Amniotic epithelial cell (primary cell): ENCODE measurements at regions not wholly inside any gene's neighbourhood (a gene's known extent, or its start where the extent isn't known, plus 50 kb on each side); places are given as distances from the start of the nearest gene placed in this dataset.
"Not testable (repeated sequence)": the region's sequence is repeated elsewhere in the genome, so short reads cannot be mapped to it uniquely, and the experiment has no call there.

Source experiments
- DNase-seq: peaks from one replicate; pipeline ENCODE4 v3.0.0-alpha.2; 2010; ENCODE audit warnings: low read depth

DNA sequence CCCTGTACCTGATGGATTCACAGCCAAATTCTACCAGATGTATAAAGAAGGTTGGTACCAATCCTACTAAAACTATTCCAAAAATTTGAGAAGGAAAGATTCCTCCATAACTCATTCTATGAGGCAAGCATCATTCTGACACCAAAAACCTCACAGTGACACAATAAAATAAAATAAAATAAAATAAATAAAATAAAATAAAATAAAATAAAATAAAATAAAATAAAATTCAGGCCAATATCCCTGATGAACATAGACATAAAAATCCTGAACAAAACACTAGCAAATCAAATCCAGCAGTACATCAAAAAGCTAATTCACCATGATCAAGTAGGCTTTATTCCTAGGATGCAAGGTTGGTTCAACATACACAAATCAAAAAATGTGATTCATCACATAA is 108.1 kb downstream of the PROX1 start:
- not testable (repeated sequence) for DNase-seq

DNA sequence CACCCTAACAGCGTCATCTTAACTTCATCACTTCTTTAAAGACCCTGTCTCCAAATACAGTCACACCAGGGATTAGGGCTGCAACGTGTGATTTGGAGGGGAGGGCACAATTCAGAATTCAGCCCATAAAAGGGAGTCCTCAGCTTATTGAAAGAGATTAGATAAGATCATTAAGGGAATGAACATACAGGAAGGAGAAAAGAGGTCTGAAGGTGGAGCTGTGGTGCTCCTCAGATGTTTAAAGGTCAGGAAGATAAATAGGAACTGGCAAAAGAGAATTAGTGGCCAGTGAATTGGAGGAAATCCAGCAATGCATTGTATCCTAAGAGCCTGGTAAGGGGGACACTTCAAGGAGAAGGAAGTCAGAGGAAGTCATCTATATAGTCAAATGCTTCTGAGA is 113.5 kb downstream of the PROX1 start:
- DNase-seq: no peak

DNA sequence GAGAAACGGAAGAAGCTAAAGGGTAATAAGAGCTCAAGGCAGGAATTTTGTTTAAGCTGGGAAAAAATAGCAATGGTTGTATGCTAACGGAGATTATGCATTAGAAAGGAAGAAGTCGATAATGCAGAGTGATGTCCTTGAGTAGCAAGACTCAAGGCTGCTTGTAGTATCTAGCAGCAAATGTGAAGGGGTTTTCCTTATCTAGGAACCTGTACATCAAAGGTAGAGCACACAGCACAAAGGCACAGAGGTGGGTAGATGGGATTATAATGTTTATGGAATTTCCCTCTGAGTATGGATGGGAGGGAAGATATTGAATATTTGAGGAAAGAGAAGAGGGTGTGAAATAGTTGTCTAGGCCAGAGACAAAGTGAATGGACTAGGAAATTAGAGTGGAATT is 114.1 kb downstream of the PROX1 start:
- DNase-seq: no peak

DNA sequence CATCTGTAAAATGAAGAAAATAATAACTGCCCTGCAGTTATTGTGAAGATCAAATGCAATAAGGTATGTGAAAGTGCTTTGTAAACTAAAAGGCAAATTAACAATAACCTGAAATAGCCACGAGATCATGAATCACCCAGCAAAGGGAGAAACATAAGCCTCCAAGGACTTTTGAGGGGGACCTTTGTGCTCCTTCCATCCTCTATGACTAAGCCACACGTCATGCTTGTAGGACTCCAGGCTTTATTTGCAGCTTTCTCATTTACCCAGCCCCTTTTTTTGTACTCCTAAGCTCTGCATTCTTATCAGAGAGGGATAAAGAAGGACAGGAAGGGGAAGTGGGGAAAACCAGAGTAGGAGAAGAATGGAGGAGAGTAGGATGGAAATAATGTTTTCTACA is 115.1 kb downstream of the PROX1 start:
- DNase-seq: peak; percentile 37

DNA sequence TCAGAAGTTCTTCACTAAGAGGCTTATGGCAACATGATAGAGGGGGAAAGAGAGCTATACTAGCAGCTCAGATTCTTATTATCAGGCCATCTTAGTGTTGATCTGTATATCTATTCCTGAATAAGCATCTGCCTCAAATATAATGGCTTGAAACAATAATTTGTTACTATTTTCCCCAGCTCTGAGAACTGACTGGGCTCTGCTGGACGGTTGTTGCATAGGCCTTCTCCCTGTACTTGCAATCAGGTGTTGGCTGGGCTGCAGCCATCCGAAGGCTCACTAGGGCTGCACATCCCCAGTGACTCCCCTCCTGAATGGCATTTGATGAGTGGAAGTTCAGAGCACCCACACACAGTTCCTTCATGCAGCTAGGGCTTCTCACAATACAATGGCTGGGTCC is 116.0 kb downstream of the PROX1 start:
- no peak for DNase-seq

DNA sequence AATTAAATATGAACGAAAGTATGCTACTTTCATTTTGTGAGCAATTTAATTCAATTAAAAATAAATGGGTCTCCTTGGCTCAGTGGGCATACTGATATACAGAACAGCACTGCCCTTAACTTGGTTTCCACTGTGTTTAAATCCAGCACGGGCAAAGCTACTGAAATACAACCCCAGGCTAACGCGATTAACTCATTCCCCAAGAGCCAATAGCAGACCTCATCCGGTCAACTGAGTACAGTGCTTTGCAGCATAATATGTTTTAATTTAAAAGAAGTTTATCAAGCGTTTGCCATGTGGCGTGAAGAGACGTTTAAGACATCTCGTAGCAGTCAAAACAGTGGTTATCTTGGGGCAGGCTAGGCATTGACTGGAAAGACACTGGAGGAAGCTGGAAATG is 118.6 kb downstream of the PROX1 start:
- no peak for DNase-seq

DNA sequence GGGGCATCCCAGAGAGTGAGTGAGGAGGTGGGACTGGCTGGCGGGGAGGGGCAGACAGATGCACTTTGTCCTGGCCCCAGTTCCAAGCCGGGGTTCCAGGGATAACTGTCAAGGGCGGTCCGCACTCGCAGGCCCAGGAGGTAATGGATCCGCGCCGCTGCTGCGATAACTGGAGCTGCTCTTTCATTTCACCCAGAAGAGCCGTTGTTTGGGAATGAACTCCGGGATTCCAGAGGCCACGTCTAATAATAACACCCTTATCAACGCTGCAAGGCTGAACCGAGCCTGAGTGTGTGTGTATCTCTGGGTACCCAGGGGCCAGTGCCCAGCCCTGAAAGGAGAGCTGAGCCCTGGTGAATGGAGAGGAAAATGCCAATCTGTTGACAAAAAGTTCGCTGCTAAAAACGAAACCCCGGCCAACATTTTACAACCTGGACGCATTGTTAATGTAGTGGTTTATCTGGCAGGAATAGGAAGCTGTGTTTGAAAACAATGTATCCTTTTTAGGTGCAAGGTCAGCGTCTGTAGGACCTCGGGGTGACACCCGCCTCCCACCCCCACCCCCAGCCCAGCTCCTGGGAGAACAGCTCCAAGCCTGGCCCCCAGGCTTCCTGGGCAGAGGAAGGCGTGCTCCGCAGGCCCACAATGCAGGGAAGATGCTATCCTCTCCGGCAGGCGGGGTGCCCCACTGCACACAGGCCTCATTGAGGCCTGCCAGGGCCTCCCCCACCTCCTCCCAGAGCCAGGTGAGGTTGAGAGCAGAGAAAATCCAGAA is 119.7 kb downstream of the PROX1 start:
- DNase-seq: no peak

DNA sequence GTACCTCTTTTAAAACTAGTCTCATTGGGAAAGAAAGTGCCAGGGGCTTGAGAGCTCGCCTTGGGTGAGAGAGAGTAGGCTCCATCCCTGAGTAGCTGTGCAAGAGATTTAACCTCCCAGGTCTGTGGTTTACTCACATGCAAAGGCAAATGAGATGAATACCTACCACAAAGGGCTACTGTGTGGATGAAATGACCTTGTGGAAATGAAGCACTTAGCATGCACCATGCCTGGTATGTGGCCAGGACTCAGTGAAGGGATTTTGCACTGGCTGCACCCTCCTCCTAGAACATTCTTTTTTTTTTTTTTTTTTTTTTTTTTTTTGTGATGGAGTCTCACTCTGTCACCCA is 120.3 kb downstream of the PROX1 start:
- DNase-seq: no peak

DNA sequence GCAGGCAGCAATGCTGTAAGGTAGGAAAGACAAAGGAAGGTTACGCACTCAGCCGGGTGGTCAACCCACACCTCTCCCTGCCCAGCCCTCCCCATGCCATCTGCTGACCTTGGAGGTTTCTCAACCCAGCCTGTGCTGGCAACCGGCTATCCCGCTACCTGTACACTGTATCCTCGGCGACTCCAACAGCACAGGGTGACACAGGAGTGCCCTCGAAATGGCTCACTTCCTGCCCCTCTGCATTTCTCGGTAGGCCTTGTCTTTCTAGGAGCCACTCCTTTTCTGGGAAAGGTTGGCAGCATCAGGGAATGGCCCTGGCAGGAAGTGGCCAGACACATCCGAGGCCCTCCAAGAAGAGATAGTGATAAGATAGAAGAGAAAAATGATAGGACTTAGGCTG is 124.0 kb downstream of the PROX1 start:
- no peak for DNase-seq

DNA sequence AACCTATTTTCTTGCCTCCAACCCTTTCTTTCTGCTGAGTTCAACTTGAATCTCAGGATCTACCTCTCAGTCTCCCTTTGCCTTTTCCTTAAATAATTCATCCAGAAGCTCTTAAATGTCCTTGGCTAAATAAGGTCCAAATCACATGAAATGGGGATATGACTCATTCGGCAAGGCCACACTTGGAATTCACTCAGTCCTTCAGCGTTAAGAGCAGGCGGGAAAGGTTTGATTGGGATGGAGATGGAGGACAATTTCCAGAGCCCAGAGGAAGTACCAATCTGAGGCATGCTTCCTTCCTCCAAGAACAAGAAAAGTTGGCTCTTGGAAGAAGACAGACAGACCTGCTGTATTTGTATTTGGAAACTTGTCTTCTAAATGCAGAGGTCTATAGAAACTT is 128.5 kb downstream of the PROX1 start:
- DNase-seq: no peak

DNA sequence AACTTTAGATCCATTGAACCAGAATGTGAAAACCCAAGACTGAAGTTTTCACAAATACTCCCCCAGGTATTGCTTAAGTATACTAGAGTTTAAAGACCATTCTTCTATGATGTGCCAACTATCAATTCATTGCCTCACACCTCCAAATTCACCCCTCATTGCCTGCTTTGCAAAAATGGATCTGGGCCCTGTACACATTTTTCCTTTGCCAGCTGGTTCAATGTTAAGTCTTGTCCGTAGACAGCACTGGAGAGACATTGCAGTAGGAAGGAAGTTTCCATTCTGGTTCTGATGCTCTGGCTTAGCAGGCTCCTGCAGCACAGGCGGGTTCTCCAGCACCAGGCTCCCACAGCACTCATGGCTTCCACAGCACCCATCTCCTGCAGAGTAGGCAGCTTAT is 130.0 kb downstream of the PROX1 start:
- DNase-seq: no peak

DNA sequence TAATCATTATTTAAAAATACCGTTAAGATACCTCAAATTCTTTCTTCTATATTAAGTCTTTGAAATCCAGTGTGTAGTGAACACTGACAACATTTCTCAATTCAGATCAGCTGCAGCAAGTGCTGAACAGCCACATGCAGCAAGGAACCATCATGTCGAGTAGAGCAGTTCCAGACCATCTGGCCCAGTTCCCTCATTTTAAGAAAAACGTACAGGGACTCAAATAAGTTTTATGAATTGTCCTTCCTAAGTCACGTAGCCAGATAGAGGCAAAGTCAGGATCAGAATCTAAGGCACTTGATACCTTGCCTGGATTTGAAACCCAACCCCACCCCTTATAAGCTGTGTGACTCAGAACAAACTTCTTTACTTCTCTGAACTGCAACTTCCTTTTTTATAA is 132.4 kb downstream of the PROX1 start:
- DNase-seq: no peak

DNA sequence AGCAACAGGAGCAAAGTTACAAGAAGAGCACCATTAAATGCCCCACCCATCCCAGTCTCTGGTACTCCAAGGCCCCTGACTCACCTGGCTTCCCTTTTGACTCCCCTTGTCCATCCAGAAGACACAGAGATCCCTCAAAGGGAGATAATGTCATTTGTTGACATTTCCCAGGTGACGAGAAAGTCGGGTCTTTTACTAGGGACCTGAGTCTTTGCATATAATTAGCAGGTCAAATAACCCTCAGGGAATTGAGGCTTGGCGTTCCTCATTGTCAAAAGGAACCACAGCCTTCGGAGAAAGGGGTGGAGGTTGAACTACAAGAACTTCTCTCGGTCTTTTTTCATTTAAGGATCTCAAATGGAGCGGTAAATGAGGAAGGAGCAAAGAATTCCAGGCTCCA is 133.2 kb downstream of the PROX1 start:
- no peak for DNase-seq

DNA sequence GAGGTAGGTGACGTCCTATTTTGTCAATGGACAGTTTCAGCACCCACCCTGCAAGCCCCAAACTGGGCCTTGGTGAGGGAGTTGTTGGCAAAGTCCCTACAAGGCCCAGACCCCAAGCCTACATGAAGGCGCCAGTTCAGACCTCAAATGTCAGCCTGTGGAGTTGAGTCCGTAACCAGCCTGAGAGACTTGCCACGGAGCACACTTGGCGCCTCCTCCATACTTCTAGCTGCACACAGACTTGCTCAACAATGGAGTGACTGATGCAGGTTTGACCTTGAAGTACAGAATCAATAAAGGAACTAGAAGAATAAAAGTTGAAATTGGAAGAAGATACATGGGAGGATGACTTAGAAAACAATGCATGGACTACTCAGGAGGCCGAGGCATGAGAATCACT is 134.3 kb downstream of the PROX1 start:
- no peak for DNase-seq

DNA sequence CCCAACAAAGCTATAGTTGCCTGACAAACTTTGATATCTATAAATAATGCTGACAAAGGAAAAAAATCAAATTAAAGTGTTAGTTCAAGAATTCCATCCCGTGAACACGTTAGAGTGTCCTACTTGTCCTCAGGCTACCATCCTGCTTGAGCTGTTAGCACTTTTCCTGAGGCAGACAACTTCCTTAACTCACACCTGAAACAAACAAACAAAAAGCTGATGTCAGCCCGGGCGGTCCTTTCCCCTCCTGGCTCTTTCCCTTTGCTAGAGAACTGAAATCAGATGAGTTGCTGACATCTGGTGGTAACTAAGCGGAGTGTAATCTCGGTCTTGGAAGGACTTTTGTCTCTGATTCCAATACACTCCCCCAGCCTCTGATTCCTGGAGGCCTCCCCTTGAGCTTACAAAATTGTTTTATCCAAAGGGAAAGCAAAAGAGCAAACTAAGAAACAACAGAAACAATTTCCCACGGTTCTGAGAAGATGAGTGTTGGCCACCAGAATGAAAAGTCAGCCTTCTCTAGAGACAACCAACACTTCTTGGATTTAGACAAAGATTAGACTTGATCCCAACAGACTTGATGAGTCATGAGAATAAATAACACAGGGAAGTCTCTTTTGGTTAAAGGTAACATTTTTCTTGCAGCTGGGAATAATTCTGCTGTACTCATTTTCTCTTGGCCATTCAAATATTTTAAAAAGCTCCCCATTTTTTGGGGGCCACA is 135.4 kb downstream of the PROX1 start:
- DNase-seq: peak; percentile 47

DNA sequence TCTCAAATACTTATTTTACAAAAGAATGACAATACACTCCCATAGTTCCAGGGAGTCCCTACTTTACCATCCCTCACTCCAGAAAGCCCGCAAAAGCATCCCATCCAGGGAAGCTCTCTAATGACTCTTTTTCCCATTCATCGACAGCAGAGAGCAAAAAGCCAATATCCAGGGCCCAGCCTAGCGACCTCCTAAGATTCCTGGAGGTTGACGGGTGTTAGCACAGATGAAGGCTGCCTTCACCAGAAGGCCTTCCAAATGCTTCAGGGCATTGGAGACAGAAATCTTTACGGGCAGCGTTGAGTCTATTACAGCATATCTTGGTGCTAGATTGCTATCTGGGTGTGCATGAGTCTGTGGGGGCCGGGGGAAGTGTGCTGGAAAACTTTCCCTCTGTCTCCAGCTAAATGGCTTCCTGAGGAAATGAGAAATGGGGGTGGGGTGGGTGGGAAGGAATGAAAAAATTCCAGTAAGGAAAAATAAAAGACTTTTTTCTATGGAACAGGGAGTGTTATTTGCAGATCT is 136.6 kb downstream of the PROX1 start:
- DNase-seq: no peak

DNA sequence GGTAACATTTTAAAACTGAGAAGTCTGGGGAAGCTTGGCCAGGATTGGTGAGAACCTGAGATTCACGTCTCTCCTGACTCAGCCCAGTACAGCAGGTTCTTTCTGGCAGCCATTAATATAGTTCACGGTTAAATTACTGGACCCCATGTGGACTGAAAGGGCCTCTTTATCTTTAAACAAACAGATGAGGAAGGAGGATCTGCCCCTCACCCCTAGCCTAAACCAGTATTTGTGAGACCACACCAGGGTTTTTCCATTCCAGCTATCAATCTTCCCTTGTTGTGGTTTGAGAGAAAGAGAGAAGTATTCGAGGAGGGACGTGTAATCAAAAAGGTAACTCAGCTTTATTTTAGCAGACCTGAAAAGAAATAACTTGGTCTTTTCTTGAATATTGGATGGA is 137.1 kb downstream of the PROX1 start:
- no peak for DNase-seq

DNA sequence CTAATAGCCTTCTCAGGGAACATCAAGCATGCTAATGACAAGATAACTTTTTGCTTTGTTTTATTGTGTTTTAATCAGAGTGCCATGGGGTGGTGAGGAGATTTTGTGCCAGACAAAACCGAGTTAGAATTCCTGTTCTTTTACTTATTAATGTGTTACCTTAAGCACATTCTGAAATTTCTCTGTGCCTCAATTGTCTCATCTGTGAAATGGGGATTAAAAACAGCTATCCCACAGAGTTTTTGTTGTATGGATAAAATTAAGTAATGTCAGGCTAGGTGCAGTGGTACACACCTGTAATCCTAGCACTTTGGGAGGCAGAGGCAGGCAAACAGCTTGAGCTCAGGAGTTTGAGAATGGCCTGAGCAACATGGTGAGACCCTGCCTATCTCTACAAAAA is 138.0 kb downstream of the PROX1 start:
- no peak for DNase-seq

DNA sequence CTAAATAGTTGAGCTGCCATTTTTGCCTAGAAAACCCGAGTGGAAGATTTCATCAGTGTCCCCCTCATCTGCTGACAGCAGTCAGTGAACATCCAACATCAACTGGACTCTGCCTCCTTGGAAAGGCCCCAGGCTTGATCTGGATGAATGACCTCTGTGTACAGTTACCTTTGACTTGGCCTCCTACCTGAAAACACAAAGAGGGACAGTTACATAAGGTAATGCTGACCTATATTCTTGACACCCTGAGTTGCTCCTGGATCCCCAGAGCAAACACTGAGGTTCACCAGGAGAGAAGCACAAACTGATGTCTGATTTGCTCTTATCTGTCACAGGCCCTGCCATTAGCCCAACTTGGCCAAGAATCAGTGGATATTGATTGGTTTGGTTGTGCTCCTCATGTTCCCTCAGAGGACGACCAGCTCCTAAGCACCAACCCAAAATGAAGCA is 138.9 kb downstream of the PROX1 start:
- DNase-seq: no peak

DNA sequence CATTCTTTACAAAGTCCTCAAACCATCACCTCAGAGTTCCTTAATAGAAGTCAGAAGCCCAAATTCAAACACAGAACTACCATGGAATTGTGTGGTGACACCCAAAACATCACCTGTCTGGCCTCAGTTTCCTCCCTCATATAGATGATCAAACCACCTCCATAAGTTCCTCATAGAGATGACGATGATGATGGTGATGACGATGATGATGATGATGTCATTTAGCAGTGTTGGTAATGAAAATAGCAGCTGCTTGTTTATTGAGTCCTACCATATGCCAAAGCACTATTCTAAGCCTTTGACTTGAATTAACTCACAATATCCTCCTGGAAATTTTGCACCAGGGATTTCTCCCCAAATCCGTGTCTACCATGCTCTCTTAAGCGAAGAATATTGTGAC is 139.9 kb downstream of the PROX1 start:
- DNase-seq: no peak

DNA sequence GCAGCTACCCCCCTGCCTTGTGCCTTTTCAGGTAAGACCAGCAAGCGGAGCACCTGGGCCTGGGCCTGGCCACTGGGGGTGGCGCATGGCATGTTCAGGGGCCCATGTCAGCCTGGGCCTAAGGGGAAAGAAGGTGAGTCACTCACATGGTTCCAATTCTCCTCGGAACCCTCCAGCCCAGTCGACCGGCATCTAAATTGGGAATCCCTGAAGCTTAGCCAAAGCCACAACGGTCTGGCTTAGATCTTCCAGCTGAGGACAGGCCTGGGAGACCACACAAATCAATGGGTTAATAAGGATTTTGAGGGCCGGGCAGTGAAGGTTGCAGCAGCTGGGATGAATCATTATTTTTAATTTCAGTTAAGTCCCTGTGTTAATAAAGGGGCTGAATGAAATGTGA is 145.1 kb upstream of the SMYD2 start:
- DNase-seq: no peak

DNA sequence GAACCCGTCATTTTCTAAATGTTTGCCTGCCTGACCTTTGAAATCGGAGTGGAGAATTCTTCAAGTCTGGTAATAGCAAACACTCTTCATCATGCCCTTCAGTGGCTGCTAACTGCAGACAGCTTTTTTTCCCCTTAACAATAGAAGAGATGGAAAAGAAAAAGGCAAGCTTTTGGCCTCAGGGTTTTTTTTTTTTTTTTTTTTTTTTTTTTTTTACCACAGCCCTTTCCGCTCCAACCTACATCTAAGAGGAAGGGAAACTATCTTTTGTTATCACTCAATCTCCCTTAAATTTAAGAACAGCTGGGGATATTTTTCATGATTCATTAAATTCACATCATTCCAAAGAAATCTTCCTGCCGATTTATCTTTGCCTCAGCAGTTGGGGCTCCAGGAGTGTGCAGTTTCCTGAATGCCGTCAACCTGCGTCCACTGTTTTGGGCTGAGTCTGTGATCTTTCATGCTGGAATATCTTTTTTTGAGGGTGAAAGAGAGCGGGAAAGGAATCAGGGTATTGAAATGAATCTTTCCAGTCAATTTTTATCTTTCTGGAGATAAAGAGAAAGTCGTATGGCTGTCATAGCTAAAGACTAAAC is 144.5 kb upstream of the SMYD2 start:
- DNase-seq: peak; percentile 1

DNA sequence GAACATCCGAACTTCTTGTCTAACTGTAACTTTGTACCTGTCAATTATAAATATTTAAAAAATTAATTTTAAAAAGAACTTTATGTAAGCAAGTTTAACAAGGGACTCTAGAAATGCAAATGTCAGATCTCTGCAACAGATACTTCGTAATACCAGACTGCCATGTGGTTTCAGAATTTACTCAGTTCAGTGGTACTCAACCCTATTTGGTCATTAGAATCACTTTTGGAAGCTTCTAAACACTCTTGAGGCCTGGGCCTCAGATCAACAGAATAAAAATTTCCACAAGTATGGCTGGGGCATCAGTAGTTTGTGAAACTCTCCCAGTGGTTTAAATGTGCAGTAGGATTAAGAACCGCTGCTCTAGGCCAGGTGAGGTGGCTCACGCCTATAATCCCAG is 139.5 kb upstream of the SMYD2 start:
- no peak for DNase-seq
